ENCODE measurements at regions not wholly inside any gene's neighbourhood (a gene's known extent, or its start where the extent isn't known, plus 50 kb on each side); places are given as distances from the start of the nearest gene placed in this dataset.

GRCh38 chr1:192438737-192439136 lies 121.9 kb downstream of the RGS21 start:
- Histone ChIP-seq H3K27me3 (no peaks in the 10 kb centered on the region), H3K27ac (no peak overlapping the region), H3K9me3 (no peaks in the 10 kb centered on the region), H3K36me3 (replicated peaks in 1 of 2; ENCODE audit: insufficient read depth in 1 of 2, low read depth in 2 of 2) (no peaks in the 10 kb centered on the region), H3K4me1 (no peaks in the 10 kb centered on the region), H3K4me3 (no peak overlapping the region)
- ATAC-seq, result no peak
- intact Hi-C loops (cut with DNase I), result no loop called here
- no peak for DNase-seq
- WGBS, 2 donors, result 42 to 71% methylated on average over 3 of the region's 3 CpGs
- TF ChIP-seq POLR2A (IDR thresholded peaks at IDR 0.05), result no peak
- TF ChIP-seq, protein P1, sequence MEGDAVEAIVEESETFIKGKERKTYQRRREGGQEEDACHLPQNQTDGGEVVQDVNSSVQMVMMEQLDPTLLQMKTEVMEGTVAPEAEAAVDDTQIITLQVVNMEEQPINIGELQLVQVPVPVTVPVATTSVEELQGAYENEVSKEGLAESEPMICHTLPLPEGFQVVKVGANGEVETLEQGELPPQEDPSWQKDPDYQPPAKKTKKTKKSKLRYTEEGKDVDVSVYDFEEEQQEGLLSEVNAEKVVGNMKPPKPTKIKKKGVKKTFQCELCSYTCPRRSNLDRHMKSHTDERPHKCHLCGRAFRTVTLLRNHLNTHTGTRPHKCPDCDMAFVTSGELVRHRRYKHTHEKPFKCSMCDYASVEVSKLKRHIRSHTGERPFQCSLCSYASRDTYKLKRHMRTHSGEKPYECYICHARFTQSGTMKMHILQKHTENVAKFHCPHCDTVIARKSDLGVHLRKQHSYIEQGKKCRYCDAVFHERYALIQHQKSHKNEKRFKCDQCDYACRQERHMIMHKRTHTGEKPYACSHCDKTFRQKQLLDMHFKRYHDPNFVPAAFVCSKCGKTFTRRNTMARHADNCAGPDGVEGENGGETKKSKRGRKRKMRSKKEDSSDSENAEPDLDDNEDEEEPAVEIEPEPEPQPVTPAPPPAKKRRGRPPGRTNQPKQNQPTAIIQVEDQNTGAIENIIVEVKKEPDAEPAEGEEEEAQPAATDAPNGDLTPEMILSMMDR (IDR thresholded peaks at IDR 0.05), result no peak

DNA sequence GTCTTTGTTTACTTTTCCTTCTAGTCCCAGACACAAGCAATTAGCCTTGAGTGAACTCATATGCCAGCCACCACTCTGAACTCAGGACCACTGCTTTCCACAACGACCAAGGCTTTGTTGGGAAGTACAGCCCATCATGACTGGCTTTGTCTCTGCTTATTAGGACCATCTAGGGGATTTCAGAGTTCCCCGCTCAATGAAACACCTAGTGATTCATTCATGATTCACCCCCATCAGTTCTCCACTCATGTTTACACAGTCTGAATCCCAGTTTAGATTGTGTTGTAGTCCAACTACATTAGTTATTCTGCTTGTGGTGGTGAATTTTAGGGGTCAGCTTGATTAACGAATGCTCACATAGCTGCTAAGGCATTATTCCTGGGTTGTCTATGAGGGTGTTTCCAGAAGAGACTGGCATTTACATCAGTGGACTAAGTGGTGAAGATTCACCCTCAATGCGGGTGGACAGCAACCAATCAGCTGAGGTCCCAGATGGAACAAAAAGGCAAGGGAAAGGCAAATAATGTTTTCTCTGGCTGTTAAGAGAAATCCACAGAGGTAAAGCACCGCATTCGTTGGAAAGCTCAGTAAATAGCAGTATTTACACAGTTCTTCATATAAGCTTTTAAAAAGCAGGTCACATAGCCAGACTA lies 122.7 kb downstream of the RGS21 start:
- Histone ChIP-seq H3K27ac (no peak overlapping the region), H3K27me3 (no peaks in the 10 kb centered on the region), H3K9me3 (no peaks in the 10 kb centered on the region), H3K36me3 (replicated peaks in 1 of 2; ENCODE audit: insufficient read depth in 1 of 2, low read depth in 2 of 2) (no peaks in the 10 kb centered on the region), H3K4me1 (no peaks in the 10 kb centered on the region), H3K4me3 (no peak overlapping the region)
- ATAC-seq, result no peak
- intact Hi-C loops (cut with DNase I), result no loop called here
- TF ChIP-seq, protein P1 (IDR thresholded peaks at IDR 0.05), result no peak
- TF ChIP-seq POLR2A (IDR thresholded peaks at IDR 0.05), result no peak
- 69 to 71% methylated on average over 6 of the region's 6 CpGs for WGBS, 2 donors
- no peak for DNase-seq

- 58 to 62% methylated on average over 3 of the region's 3 CpGs for WGBS, 2 donors
- no peak for ATAC-seq
Observed at GRCh38 chr1:192441492-192441891, 124.7 kb downstream of the RGS21 start.

GRCh38 chr1:192442736-192443135 lies 125.9 kb downstream of the RGS21 start:
- TF ChIP-seq, protein P1 (IDR thresholded peaks at IDR 0.05), result no peak
- TF ChIP-seq POLR2A (IDR thresholded peaks at IDR 0.05), result no peak
- H3K4me1 ChIP-seq, result no peaks in the 10 kb centered on the region
- ATAC-seq (no peak), DNase-seq (no peak)
- H3K27me3 ChIP-seq, result no peaks in the 10 kb centered on the region
- H3K9me3 ChIP-seq, result no peaks in the 10 kb centered on the region
- no peak overlapping the region for H3K27ac ChIP-seq
- WGBS, 2 donors, result 44 to 49% methylated on average over 2 of the region's 2 CpGs
- no peaks in the 10 kb centered on the region for H3K36me3 ChIP-seq (replicated peaks in 1 of 2; ENCODE audit: insufficient read depth in 1 of 2, low read depth in 2 of 2)
- intact Hi-C loops (cut with DNase I), result no loop called here
- no peak overlapping the region for H3K4me3 ChIP-seq

More at GRCh38 chr1:192441492-192441891, 124.7 kb downstream of the RGS21 start:
- no peak overlapping the region for H3K27ac ChIP-seq
- no peaks in the 10 kb centered on the region for H3K4me1 ChIP-seq
- H3K36me3 ChIP-seq (replicated peaks in 1 of 2; ENCODE audit: insufficient read depth in 1 of 2, low read depth in 2 of 2), result no peaks in the 10 kb centered on the region
- no peak for DNase-seq
- no peak overlapping the region for H3K4me3 ChIP-seq
- intact Hi-C loops (cut with DNase I), result no loop called here
- H3K27me3 ChIP-seq, result no peaks in the 10 kb centered on the region
- TF ChIP-seq, protein P1 (IDR thresholded peaks at IDR 0.05), result no peak
- no peak for TF ChIP-seq POLR2A (IDR thresholded peaks at IDR 0.05)
- H3K9me3 ChIP-seq, result no peaks in the 10 kb centered on the region

DNA sequence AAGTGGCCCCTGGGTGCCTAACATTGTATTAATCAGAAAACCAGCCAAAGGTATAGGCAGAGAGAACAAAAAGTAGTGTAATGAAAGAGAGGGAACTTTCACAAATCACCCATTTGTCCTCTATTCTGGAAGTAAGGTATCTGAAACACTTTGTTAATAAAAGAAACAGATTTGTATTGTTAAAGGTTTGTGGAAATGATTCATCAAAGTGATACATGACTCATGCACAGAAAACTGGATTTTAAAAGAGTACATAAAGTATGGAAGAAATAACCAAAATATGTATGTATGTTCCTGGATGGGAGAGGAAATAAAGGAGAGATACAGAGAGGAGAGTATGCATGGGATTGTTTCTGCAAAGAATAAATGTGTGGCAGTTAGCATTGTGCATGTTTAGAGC lies 126.8 kb downstream of the RGS21 start:
- ATAC-seq (no peak), DNase-seq (no peak)
- Histone ChIP-seq H3K27me3 (no peaks in the 10 kb centered on the region), H3K36me3 (replicated peaks in 1 of 2; ENCODE audit: insufficient read depth in 1 of 2, low read depth in 2 of 2) (no peaks in the 10 kb centered on the region), H3K4me1 (no peaks in the 10 kb centered on the region), H3K4me3 (no peak overlapping the region), H3K9me3 (no peaks in the 10 kb centered on the region), H3K27ac (no peak overlapping the region)
- intact Hi-C loops (cut with DNase I), result no loop called here
- no peak for TF ChIP-seq POLR2A (IDR thresholded peaks at IDR 0.05)
- TF ChIP-seq, protein P1 (IDR thresholded peaks at IDR 0.05), result no peak
